Esophagus muscularis mucosa (tissue), 3 donors: ENCODE measurements at regions not wholly inside any gene's neighbourhood (a gene's known extent, or its start where the extent isn't known, plus 50 kb on each side); places are given as distances from the start of the nearest gene placed in this dataset.
"Not testable (repeated sequence)": the region's sequence is repeated elsewhere in the genome, so short reads cannot be mapped to it uniquely, and the experiment has no call there.

ENCODE experiments used
- CTCF ChIP-seq, 3 experiments: fragments of 200-600 bp in 2 of 3; fragments of 450-650 bp in 1 of 3; sonication (generic) in 2 of 3; IDR thresholded peaks; one replicate each; pipeline ENCODE4 v1.5.1; 2017 to 2019; ENCODE audit warnings: antibody characterized with exemption in 3 of 3, mild to moderate bottlenecking in 2 of 3, moderate library complexity in 1 of 3
- POLR2A ChIP-seq: fragments of 450-650 bp; IDR thresholded peaks from one replicate; pipeline ENCODE4 v1.6.1; 2017; ENCODE audit warnings: antibody characterized with exemption, moderate library complexity, mild to moderate bottlenecking, low read depth
- POLR2AphosphoS5 ChIP-seq, 2 donors: sonication (generic); formaldehyde crosslinking; IDR thresholded peaks; one replicate each; pipeline ENCODE4 v1.6.1; 2017; ENCODE audit warnings: antibody characterized with exemption in 2 of 2

DNA sequence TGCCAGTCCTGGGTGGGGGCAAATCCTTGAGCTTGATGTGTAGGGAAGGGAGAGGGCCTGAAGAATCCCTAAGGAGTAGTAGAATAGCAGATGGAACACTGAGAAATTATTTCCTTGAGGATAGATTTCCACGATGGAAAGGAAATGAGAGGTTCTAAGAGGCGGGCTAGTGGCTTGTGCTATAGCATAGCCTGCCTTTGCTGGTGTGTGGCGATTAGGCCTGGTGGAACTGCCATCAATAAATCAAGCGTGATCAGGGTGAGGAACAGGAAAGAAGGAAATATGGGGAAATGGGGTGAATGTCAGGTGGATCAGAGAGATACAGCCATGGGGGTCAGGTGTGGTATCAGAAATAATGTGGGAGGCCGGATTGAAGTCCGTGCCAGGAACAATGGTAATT lies 60.8 kb upstream of the BMP2K start:
- TF ChIP-seq CTCF (IDR thresholded peaks at IDR 0.05); POLR2A; POLR2AphosphoS5 (IDR thresholded peaks at IDR 0.05): not testable (repeated sequence)
